Endodermal cell (in vitro differentiated cells): ENCODE measurements at regions not wholly inside any gene's neighbourhood (a gene's known extent, or its start where the extent isn't known, plus 50 kb on each side); places are given as distances from the start of the nearest gene placed in this dataset.

Source experiments
- DNase-seq: peaks from one replicate; pipeline ENCODE4 v3.0.0-alpha.2; 2017
- H3K27ac ChIP-seq: 2 replicates; pipeline ENCODE4 v1.5.1; 2013; ENCODE audit warnings: mild to moderate bottlenecking, low read depth, low read length, moderate library complexity
- H3K27me3 ChIP-seq: 2 replicates; pipeline ENCODE4 v1.6.1; 2013; ENCODE audit warnings: mild to moderate bottlenecking, low read length, moderate library complexity; ENCODE audit not compliant: insufficient read depth, control insufficient read depth, poor library complexity, severe bottlenecking
- H3K36me3 ChIP-seq: 2 replicates; pipeline ENCODE4 v1.7.0; 2013; ENCODE audit warnings: mild to moderate bottlenecking, low read length, moderate library complexity; ENCODE audit not compliant: control insufficient read depth, insufficient read depth
- H3K4me1 ChIP-seq: one replicate; pipeline ENCODE4 v1.7.0; 2013; ENCODE audit warnings: low read length; ENCODE audit not compliant: control insufficient read depth, insufficient read depth
- H3K4me3 ChIP-seq: 2 replicates; pipeline ENCODE4 v1.5.1; 2013; ENCODE audit warnings: mild to moderate bottlenecking, low read length, moderate library complexity
- H3K9ac ChIP-seq: 2 replicates; pipeline ENCODE4 v1.6.1; 2013; ENCODE audit warnings: mild to moderate bottlenecking, low read length, moderate library complexity; ENCODE audit not compliant: poor library complexity, severe bottlenecking; ENCODE audit errors: extremely low read depth
- H3K9me3 ChIP-seq: 2 replicates; pipeline ENCODE4 v1.6.1; 2013; ENCODE audit warnings: mild to moderate bottlenecking, low read length, moderate library complexity; ENCODE audit not compliant: control insufficient read depth
- H3K27ac Mint-ChIP-seq: 2 replicates; pipeline ENCODE4 v1.8.0; 2020; ENCODE audit warnings: mixed read lengths
- H3K27me3 Mint-ChIP-seq: 2 replicates; pipeline ENCODE4 v1.8.0; 2021; ENCODE audit warnings: mild to moderate bottlenecking, mixed read lengths; ENCODE audit not compliant: insufficient read depth
- H3K36me3 Mint-ChIP-seq: 2 replicates; pipeline ENCODE4 v1.8.0; 2020; ENCODE audit warnings: low read depth, mixed read lengths
- H3K4me1 Mint-ChIP-seq: 2 replicates; pipeline ENCODE4 v1.8.0; 2020; ENCODE audit warnings: mixed read lengths
- H3K4me3 Mint-ChIP-seq: 2 replicates; pipeline ENCODE4 v1.8.0; 2020; ENCODE audit warnings: mild to moderate bottlenecking, moderate library complexity, mixed read lengths
- H3K9me3 Mint-ChIP-seq: 2 replicates; pipeline ENCODE4 v1.8.0; 2020; ENCODE audit warnings: mild to moderate bottlenecking, mixed read lengths
- WGBS, 2 experiments: methylation state at CpG; one replicate each; pipeline versions ENCODE4 v1.1.5 to v1.1.7; 2013; ENCODE audit warnings: missing lambda C conversion rate in 2 of 2, mixed read lengths in 1 of 2; ENCODE audit not compliant: insufficient coverage in 1 of 2, insufficient read length in 1 of 2; 5-methylcytosine and 5-hydroxymethylcytosine counted together
- TF ChIP-seq, protein P1 (sequence below): fragments of 200-600 bp; sonication (generic); conservative IDR thresholded peaks from 2 replicates; pipeline ENCODE4 v1.5.0; 2021; ENCODE audit warnings: antibody characterized with exemption, mild to moderate bottlenecking

DNA sequence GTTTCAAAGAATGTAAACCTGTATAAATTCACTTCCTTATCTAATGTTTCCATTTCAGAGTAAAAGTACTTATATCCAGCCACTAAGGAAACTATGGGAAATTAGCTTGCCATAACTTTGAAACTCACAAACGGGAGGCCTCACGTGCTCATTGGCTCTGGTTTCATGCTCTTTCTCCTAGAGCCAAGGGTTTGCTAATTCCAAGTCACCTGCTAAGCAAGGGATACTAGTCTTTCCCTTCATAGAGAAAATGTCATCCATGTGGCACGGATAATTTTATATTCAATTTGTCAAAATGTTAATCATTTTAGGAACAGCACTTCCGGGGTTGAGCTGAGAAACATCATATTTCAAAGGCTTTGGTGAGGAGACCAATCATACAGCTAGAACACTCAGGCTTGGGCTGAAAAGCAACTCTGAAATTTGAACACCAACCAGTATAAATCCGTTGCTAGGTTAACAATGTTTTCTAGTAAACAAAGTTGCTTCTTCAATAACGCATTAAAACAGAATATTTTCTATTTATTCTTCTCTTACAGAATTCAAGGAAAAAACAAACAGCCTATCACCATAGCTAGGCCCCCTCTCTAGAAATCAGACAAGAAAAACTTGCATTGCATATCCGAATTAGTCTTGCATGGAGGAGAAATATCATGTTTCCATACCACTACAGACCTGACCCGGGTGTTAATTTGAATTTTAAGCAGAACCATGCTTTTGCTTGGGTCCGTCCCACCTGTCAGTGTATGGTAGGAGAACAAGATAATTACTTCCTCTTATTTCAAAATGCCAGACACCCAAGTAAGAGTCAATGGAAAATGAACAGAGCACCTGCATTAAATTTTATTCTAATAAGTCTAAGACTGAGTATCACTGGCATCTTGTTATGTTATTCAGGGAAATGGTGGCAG lies 196.1 kb upstream of the ESRRG start:
- H3K4me3 Mint-ChIP-seq, result no peak overlapping the region
- Histone ChIP-seq H3K9ac (no peak overlapping the region), H3K27ac (no peak overlapping the region), H3K4me3 (no peak overlapping the region), H3K36me3 (no peaks in the 10 kb centered on the region), H3K9me3 (no peaks in the 10 kb centered on the region), H3K27me3 (no peaks in the 10 kb centered on the region), H3K4me1 (peaks cover 10% of the 10 kb centered on the region)
- peaks cover 2% of the 10 kb centered on the region for H3K27me3 Mint-ChIP-seq
- no peak for DNase-seq
- no peaks in the 10 kb centered on the region for H3K36me3 Mint-ChIP-seq
- no peak overlapping the region for H3K27ac Mint-ChIP-seq
- TF ChIP-seq, protein P1, sequence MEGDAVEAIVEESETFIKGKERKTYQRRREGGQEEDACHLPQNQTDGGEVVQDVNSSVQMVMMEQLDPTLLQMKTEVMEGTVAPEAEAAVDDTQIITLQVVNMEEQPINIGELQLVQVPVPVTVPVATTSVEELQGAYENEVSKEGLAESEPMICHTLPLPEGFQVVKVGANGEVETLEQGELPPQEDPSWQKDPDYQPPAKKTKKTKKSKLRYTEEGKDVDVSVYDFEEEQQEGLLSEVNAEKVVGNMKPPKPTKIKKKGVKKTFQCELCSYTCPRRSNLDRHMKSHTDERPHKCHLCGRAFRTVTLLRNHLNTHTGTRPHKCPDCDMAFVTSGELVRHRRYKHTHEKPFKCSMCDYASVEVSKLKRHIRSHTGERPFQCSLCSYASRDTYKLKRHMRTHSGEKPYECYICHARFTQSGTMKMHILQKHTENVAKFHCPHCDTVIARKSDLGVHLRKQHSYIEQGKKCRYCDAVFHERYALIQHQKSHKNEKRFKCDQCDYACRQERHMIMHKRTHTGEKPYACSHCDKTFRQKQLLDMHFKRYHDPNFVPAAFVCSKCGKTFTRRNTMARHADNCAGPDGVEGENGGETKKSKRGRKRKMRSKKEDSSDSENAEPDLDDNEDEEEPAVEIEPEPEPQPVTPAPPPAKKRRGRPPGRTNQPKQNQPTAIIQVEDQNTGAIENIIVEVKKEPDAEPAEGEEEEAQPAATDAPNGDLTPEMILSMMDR, result no peak
- 91 to 97% methylated on average over 5 to 9 of the region's 9 CpGs for WGBS, 2 experiments
- peaks cover 46% of the 10 kb centered on the region for H3K4me1 Mint-ChIP-seq
- no peaks in the 10 kb centered on the region for H3K9me3 Mint-ChIP-seq

DNA sequence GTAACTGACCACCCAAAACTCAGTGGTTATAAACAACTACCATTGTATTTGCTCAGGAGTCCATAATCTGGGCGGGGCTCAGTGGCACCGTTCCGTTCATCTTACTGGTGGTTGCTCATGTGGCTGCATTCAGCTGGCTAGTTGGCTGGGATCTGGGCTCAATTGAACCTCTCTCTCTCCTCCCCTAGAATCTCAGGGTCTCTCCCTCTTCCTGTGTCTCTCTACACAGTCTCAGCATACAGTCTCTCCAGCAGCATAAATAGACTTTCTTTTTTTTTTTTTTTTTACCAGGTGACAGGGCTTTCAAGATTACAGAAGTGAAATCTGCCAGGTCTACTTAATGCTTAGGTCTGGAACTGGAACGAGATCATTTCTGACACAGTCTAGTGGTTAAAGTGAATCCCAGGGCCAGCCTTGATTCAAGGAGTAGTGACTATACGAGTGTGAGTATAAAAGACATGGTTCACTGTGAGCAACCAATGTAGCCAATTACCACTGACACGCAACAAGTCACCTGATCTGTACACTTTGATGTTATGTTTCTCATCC lies 193.7 kb upstream of the ESRRG start:
- no peak overlapping the region for H3K27ac ChIP-seq
- WGBS, 2 experiments, result 90 to 93% methylated on average over 2 to 6 of the region's 6 CpGs

DNA sequence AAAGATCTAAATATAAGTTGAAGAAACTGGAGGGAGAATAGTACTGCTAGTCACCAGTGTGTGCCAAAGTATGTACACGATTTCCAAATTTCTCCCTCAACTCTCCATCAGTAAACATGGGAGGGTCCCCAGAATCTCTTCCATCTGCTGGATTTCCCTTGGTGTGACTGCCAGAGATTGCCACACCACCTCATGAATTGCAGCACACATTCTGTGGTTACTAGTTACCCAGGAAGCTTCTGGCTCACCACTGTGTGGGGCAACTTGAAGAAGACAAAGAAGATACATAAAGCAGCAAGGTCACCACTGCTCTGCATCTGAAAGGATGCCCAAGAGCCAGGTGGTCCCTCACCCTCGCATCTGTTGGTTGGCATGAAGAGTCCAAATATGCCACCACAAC lies 191.7 kb upstream of the ESRRG start:
- TF ChIP-seq, protein P1, result no peak
- Histone ChIP-seq H3K4me3 (no peak overlapping the region), H3K4me1 (peaks cover 10% of the 10 kb centered on the region), H3K9ac (no peak overlapping the region), H3K36me3 (no peaks in the 10 kb centered on the region), H3K9me3 (no peaks in the 10 kb centered on the region), H3K27ac (no peak overlapping the region), H3K27me3 (no peaks in the 10 kb centered on the region)
- H3K27ac Mint-ChIP-seq, result no peak overlapping the region
- no peaks in the 10 kb centered on the region for H3K36me3 Mint-ChIP-seq
- H3K9me3 Mint-ChIP-seq, result no peaks in the 10 kb centered on the region
- H3K4me3 Mint-ChIP-seq, result no peak overlapping the region
- DNase-seq, result no peak
- H3K27me3 Mint-ChIP-seq, result peaks cover 2% of the 10 kb centered on the region
- 87 to 100% methylated on average over 1 to 2 of the region's 2 CpGs for WGBS, 2 experiments
- peaks cover 24% of the 10 kb centered on the region for H3K4me1 Mint-ChIP-seq

More for the DNA sequence above, 193.7 kb upstream of the ESRRG start:
- no peaks in the 10 kb centered on the region for H3K36me3 ChIP-seq
- no peak overlapping the region for H3K27ac Mint-ChIP-seq
- H3K36me3 Mint-ChIP-seq, result no peaks in the 10 kb centered on the region
- no peaks in the 10 kb centered on the region for H3K9me3 ChIP-seq
- H3K4me3 ChIP-seq, result no peak overlapping the region
- no peaks in the 10 kb centered on the region for H3K9me3 Mint-ChIP-seq
- TF ChIP-seq, protein P1, result no peak
- peaks cover 10% of the 10 kb centered on the region for H3K4me1 ChIP-seq
- DNase-seq, result no peak
- H3K4me1 Mint-ChIP-seq, result peaks cover 30% of the 10 kb centered on the region
- no peak overlapping the region for H3K9ac ChIP-seq
- no peak overlapping the region for H3K4me3 Mint-ChIP-seq
- no peaks in the 10 kb centered on the region for H3K27me3 ChIP-seq
- peaks cover 2% of the 10 kb centered on the region for H3K27me3 Mint-ChIP-seq
